Superior temporal gyrus (tissue), 1 donor: ENCODE measurements at regions not wholly inside any gene's neighbourhood (a gene's known extent, or its start where the extent isn't known, plus 50 kb on each side); places are given as distances from the start of the nearest gene placed in this dataset.

Experiments
- DNase-seq: peaks from one replicate; pipeline ENCODE4 v3.0.0-alpha.2; 2016; ENCODE audit errors: extremely low spot score

GRCh38 chr15:95556225-95556624, 774.3 kb upstream of the NR2F2 start:
- no peak for DNase-seq

- no peak for DNase-seq
Measured at GRCh38 chr15:95556866-95557225, 773.7 kb upstream of the NR2F2 start.

GRCh38 chr15:95557226-95558046, 773.1 kb upstream of the NR2F2 start:
- DNase-seq = no peak

- DNase-seq = no peak
Measured at GRCh38 chr15:95558131-95558530, 772.4 kb upstream of the NR2F2 start.

- no peak for DNase-seq
Measured at GRCh38 chr15:95558916-95559315, 771.6 kb upstream of the NR2F2 start.

- DNase-seq = no peak
Measured at GRCh38 chr15:95559875-95560394, 770.6 kb upstream of the NR2F2 start.

- DNase-seq = no peak
Measured at GRCh38 chr15:95561463-95561862, 769.0 kb upstream of the NR2F2 start.

GRCh38 chr15:95563634-95564033, 766.9 kb upstream of the NR2F2 start:
- DNase-seq = no peak

- DNase-seq = no peak
Measured at GRCh38 chr15:95565016-95565600, 765.4 kb upstream of the NR2F2 start.

- DNase-seq = no peak
Measured at GRCh38 chr15:95565690-95566089, 764.8 kb upstream of the NR2F2 start.

GRCh38 chr15:95567686-95568085, 762.8 kb upstream of the NR2F2 start:
- DNase-seq = no peak

- DNase-seq = no peak
Measured at GRCh38 chr15:95574053-95574452, 756.4 kb upstream of the NR2F2 start.

- DNase-seq = no peak
Measured at GRCh38 chr15:95577927-95578326, 752.6 kb upstream of the NR2F2 start.

GRCh38 chr15:95580121-95580520, 750.4 kb upstream of the NR2F2 start:
- DNase-seq = no peak

GRCh38 chr15:95581595-95581994, 748.9 kb upstream of the NR2F2 start:
- DNase-seq = no peak

- DNase-seq = no peak
Measured at GRCh38 chr15:95584088-95584487, 746.4 kb upstream of the NR2F2 start.

GRCh38 chr15:95588056-95588455, 742.4 kb upstream of the NR2F2 start:
- no peak for DNase-seq

GRCh38 chr15:95590533-95591044, 739.9 kb upstream of the NR2F2 start:
- DNase-seq = peak; percentile 18

- DNase-seq = no peak
Measured at GRCh38 chr15:95591270-95591669, 739.2 kb upstream of the NR2F2 start.

- no peak for DNase-seq
Measured at GRCh38 chr15:95591886-95592285, 738.6 kb upstream of the NR2F2 start.

- DNase-seq = no peak
Measured at GRCh38 chr15:95594496-95594895, 736.0 kb upstream of the NR2F2 start.

GRCh38 chr15:95595759-95596158, 734.7 kb upstream of the NR2F2 start:
- no peak for DNase-seq

- no peak for DNase-seq
Measured at GRCh38 chr15:95596496-95596895, 734.0 kb upstream of the NR2F2 start.
